ENCODE measurements at regions not wholly inside any gene's neighbourhood (a gene's known extent, or its start where the extent isn't known, plus 50 kb on each side); places are given as distances from the start of the nearest gene placed in this dataset.
"Not testable (repeated sequence)": the region's sequence is repeated elsewhere in the genome, so short reads cannot be mapped to it uniquely, and the experiment has no call there.

- no peak for DNase-seq (ENCODE audit: low read depth in 1 of 2, low spot score in 1 of 2)
Measured at GRCh38 chr16:26963109-26963508, 103.6 kb upstream of the C16orf82 start.

GRCh38 chr16:26969589-26970231, 97.0 kb upstream of the C16orf82 start:
- DNase-seq (ENCODE audit: low read depth in 1 of 2, low spot score in 1 of 2): no peak

- no peak for DNase-seq (ENCODE audit: low read depth in 1 of 2, low spot score in 1 of 2)
Measured at GRCh38 chr16:26970292-26970691, 96.4 kb upstream of the C16orf82 start.

- no peak for DNase-seq (ENCODE audit: low read depth in 1 of 2, low spot score in 1 of 2)
Measured at GRCh38 chr16:26976873-26977272, 89.9 kb upstream of the C16orf82 start.

GRCh38 chr16:26981266-26981938, 85.3 kb upstream of the C16orf82 start:
- DNase-seq (ENCODE audit: low read depth in 1 of 2, low spot score in 1 of 2): no peak

GRCh38 chr16:26982422-26982821, 84.3 kb upstream of the C16orf82 start:
- no peak for DNase-seq (ENCODE audit: low read depth in 1 of 2, low spot score in 1 of 2)

- DNase-seq (ENCODE audit: low read depth in 1 of 2, low spot score in 1 of 2): no peak
Measured at GRCh38 chr16:26983426-26983825, 83.3 kb upstream of the C16orf82 start.

GRCh38 chr16:26985100-26986065, 81.3 kb upstream of the C16orf82 start:
- no peak for DNase-seq (ENCODE audit: low read depth in 1 of 2, low spot score in 1 of 2)

GRCh38 chr16:26987597-26988010, 79.1 kb upstream of the C16orf82 start:
- DNase-seq (ENCODE audit: low read depth in 1 of 2, low spot score in 1 of 2): no peak

- no peak for DNase-seq (ENCODE audit: low read depth in 1 of 2, low spot score in 1 of 2)
Measured at GRCh38 chr16:26988186-26988585, 78.5 kb upstream of the C16orf82 start.

GRCh38 chr16:26990384-26991120, 76.2 kb upstream of the C16orf82 start:
- DNase-seq (ENCODE audit: low read depth in 1 of 2, low spot score in 1 of 2): not testable (repeated sequence)

GRCh38 chr16:26992666-26993349, 73.9 kb upstream of the C16orf82 start:
- DNase-seq (ENCODE audit: low read depth in 1 of 2, low spot score in 1 of 2): no peak

GRCh38 chr16:26993511-26993910, 73.2 kb upstream of the C16orf82 start:
- DNase-seq (ENCODE audit: low read depth in 1 of 2, low spot score in 1 of 2): no peak

GRCh38 chr16:26993963-26994362, 72.8 kb upstream of the C16orf82 start:
- no peak for DNase-seq (ENCODE audit: low read depth in 1 of 2, low spot score in 1 of 2)

GRCh38 chr16:26995522-26995921, 71.2 kb upstream of the C16orf82 start:
- DNase-seq (ENCODE audit: low read depth in 1 of 2, low spot score in 1 of 2): no peak

- no peak for DNase-seq (ENCODE audit: low read depth in 1 of 2, low spot score in 1 of 2)
Measured at GRCh38 chr16:27005386-27005785, 61.3 kb upstream of the C16orf82 start.

Data from activated T-helper 1 cell treated with anti-CD3 and anti-CD28 coated beads, Interleukin-2, amount 50 U/mL, for 16 hours (primary cell).